D721Med (cell line): ENCODE measurements at regions not wholly inside any gene's neighbourhood (a gene's known extent, or its start where the extent isn't known, plus 50 kb on each side); places are given as distances from the start of the nearest gene placed in this dataset.

ENCODE experiments used
- DNase-seq: peaks from one replicate; pipeline ENCODE4 v3.0.0; 2011; ENCODE audit warnings: low spot score; ENCODE audit not compliant: insufficient read length
- FAIRE-seq: peaks from 2 replicates; lab custom pipeline; 2011; peaks lifted over from hg19 to GRCh38; lab: Jason Lieb, UNC
- CTCF ChIP-seq: IDR thresholded peaks from 2 replicates; pipeline ENCODE4 v1.5.1; 2012; ENCODE audit warnings: mild to moderate bottlenecking, control low read depth; ENCODE audit not compliant: insufficient read depth; ENCODE audit errors: missing control alignments

- FAIRE-seq (no peak), DNase-seq (no peak)
Observed at GRCh38 chr20:51335329-51335841, 207.1 kb downstream of the NFATC2 start.

GRCh38 chr20:51334609-51335008 is 207.9 kb downstream of the NFATC2 start:
- TF ChIP-seq CTCF = no peak
- no peak for FAIRE-seq
- DNase-seq = no peak

More at GRCh38 chr20:51335329-51335841, 207.1 kb downstream of the NFATC2 start:
- TF ChIP-seq CTCF = no peak

- no peak for TF ChIP-seq CTCF
- DNase-seq = no peak
- no peak for FAIRE-seq
Observed at GRCh38 chr20:51333971-51334370, 208.5 kb downstream of the NFATC2 start.

GRCh38 chr20:51333446-51333845 is 209.1 kb downstream of the NFATC2 start:
- DNase-seq (no peak), FAIRE-seq (no peak)
- TF ChIP-seq CTCF = no peak

- DNase-seq = no peak
- FAIRE-seq = no peak
Observed at GRCh38 chr20:51331481-51331880, 211.0 kb downstream of the NFATC2 start.

GRCh38 chr20:51329845-51330244 is 212.7 kb downstream of the NFATC2 start:
- DNase-seq (no peak), FAIRE-seq (no peak)
- TF ChIP-seq CTCF = no peak

More at GRCh38 chr20:51331481-51331880, 211.0 kb downstream of the NFATC2 start:
- no peak for TF ChIP-seq CTCF

- no peak for TF ChIP-seq CTCF
- FAIRE-seq (no peak), DNase-seq (no peak)
Observed at GRCh38 chr20:51327251-51327841, 215.2 kb downstream of the NFATC2 start.
